UCSD-AML1 (cell line): ENCODE measurements at regions not wholly inside any gene's neighbourhood (a gene's known extent, or its start where the extent isn't known, plus 50 kb on each side); places are given as distances from the start of the nearest gene placed in this dataset.

Experiments
- DNase-seq: peaks from one replicate; lab custom pipeline; 2025; ENCODE audit not compliant: unreplicated experiment; lab: John Stamatoyannopoulos, UW

- peak; percentile 50 for DNase-seq
These were observed 63.1 kb upstream of the PHACTR1 start for GRCh38 chr6:12653486-12653885.

- DNase-seq: no peak
These were observed 62.5 kb upstream of the PHACTR1 start for GRCh38 chr6:12654107-12654506.

GRCh38 chr6:12654514-12654913 lies 62.1 kb upstream of the PHACTR1 start:
- DNase-seq: no peak

- DNase-seq: no peak
These were observed 59.7 kb upstream of the PHACTR1 start for GRCh38 chr6:12656906-12657305.

GRCh38 chr6:12657884-12658283 lies 58.7 kb upstream of the PHACTR1 start:
- DNase-seq: no peak

GRCh38 chr6:12661432-12662089 lies 55.0 kb upstream of the PHACTR1 start:
- no peak for DNase-seq
